ENCODE measurements at regions not wholly inside any gene's neighbourhood (a gene's known extent, or its start where the extent isn't known, plus 50 kb on each side); places are given as distances from the start of the nearest gene placed in this dataset.

DNA sequence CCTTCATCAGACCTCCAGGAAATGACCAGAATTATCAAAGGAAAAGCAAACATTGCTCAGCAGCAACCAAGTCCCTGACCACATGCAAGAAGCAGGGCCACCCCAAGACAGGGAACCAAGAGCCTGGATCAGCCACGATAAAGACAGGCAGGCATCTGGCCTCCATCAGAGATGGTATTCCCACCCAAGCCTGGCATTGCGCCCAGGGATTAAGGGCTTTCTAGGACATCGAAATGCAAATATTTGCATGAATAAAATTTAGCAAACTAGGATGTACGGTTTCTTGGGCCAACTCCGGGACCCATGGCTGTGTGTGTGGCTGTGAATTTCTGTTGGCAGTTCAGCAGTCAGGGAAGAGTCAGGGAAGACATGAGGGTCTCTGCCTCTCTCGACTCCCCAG lies 241.4 kb upstream of the DYNLRB2 start:
- no peak for DNase-seq

DNA sequence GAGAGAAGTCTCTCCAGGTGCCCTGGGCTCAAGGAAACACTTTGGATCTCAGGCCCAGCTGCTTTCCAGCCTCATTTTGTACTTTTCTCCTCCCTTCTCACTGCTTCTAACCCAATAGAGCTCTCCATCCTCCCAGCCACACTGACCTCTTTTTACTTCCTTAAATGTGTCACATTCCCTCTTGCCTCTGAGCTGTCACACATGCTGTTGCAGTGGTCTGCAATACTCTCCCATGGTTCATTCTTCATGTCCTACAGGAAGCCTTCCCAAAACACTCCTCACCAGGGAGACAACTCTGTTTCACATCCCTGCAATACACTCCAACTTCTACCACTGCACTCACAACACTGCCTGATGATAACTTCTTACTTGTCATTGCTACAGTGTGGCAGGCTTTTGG lies 242.1 kb upstream of the DYNLRB2 start:
- DNase-seq = no peak

DNA sequence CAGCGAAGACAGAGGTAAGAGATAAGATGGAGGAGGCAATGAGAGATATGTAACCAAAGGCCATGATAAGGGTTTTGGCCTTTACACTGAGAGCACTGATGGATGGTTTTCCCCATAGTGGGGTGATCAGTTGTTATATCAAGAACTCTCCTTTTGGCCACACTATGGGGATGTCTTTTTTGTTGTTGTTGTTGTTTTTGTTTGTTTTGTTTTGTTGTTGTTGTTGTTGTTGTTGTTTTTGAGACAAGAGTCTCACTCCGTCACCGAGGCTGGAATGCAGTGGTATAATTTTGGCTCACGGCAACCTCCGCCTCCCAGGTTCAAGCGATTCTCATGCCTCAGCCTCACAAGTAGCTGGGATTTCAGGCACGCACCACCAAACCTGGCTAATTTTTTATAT lies 244.8 kb upstream of the DYNLRB2 start:
- no peak for DNase-seq

DNA sequence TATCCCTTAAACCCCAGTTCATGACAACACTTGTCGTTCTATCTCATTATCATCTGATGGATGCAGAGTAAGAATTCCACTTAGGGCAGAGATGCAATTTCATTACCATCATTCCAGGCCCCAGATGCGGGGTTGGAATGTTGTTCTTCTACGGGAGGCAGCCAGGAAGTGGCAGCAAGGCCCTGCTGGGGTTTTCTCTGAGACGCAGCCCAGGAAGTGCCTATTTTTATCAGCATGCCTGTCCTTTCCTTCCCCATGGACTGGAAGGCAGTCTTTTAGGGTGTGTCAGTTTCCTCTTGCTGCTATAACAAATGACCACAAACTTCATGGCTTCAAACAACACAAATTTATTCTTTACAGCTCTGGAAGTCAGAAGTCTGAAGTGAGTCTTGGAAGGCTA lies 246.6 kb upstream of the DYNLRB2 start:
- DNase-seq = no peak

DNA sequence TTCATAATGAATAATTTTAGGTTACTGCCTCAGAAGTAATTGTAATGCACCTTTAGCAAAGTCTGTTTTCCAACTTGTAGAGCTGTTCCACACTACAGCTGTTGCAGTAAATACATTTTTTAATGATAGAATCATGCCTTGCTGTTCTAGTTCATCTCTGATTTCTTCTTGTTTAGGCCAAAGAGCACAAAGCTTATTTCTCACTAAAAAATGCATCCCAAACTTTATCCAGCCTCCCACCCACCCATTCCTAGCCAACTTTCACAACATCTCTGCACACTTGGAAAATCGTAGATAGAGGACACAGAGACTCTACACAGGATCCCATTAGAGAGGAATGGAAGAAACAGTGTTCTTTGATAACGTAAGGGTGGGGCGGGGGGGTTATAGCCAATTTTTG lies 252.2 kb upstream of the DYNLRB2 start:
- no peak for DNase-seq

DNA sequence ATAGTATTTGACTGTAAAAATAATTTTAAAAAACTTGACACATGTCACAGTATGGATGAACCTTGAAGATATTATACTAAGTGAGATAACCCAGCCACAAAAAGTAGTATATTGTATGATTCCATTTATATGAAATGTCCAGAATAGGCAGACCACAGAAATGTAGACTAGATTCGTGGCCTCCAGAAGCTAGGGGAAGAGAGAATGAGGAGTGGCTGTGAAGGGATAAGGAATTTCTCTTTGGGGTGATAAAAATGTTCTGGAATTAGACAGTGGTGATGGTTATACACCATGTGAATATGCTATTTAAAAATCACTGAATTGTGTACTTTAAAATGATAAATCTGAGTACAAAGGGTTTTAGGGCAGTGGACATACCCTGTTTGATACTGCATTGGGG lies 253.1 kb upstream of the DYNLRB2 start:
- no peak for DNase-seq

DNA sequence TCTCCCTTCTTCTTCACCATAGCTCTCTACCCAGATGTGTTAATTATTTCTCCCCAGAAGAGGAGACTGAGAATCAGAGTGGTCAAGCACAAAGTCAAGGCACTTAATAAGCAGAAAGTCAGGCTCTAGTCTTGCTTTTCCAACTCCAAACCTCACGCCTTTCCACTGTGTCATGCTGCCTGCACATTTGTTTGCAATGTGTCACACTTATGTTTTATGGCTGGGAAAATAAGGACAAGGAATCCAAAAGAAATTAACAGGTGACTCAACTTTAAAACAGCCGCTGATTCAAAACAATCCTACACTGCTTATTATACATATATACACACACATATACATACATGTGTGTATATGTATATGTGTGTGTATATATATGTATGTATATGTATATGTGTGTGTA lies 255.7 kb upstream of the DYNLRB2 start:
- no peak for DNase-seq

DNA sequence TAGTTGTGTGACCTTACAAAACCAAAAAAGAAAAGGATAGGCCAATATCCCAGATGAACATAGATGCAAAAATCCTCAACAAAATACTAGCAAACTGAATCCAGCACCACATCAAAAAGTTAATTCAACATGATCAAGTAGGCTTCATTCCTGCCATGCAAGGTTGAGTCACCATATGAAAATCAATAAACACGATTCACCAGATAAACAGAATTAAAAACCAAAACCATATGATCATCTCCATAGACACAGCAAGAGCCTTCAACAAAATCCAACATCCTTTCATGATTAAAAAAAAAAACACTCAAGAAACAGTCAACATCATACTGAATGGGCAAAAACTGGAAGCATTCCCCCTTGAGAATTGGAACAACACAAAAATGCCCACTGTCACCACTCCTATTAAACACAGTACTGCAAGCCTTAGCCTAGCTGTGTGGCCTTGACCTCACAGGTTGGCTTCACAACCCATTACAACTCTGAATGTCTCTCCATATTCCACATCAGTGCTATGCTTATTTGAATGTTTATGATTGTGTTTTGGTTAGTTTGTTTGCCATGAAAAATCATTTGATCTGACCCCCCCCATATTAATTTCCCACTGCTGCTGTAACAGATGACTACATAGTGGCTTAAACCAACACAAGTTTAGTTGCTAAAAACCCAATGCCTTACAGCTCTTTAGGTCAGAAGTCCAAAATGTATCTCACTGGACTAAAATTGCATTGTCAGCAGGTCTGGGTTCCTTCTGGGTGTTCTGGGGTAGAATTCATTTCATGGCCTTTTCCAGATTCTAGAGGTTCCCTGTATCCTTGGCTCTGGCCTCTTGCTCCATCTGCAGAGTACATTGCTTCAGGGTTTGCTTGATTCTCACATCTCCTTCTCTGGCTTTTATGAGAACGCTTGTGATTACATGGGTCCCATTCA lies 257.1 kb upstream of the DYNLRB2 start:
- no peak for DNase-seq

DNA sequence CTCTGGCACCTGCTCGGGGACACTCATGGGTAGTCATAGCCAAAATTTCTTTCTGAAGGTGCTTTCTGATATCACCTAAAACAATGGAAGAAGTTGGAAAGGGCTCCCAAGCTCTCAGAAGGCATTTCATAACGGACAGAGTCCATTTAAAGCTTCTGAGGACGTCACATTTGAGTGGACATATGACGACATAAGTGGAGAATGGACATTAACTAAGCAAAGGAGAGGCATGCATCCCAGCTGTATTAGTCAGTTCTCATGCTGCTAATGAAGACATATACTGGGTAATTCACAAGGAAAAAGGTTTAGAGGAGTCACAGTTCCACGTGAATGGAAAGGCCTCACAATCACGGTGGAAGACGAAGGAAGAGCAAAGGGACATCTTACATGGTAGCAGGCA lies 260.2 kb upstream of the DYNLRB2 start:
- DNase-seq = no peak

DNA sequence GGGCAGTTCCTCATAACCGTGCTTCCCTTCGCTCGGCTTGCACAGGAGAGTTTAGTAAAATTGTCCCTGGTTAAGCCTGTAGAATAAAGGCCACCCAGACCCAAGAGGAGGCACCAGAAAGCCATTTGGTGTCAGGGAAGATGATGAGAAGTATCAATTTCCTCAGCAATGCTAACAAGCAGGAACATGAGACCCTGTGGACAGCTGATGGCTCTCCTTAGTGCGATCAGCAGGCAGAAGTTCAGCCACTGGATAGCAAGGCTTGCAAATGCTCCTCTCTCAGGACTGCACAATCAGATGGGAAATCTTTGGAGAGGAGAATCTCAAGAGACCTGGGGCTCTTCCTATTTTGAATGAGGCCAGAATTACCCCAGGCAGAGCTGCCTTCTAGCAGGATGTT lies 261.1 kb upstream of the DYNLRB2 start:
- DNase-seq = no peak

DNA sequence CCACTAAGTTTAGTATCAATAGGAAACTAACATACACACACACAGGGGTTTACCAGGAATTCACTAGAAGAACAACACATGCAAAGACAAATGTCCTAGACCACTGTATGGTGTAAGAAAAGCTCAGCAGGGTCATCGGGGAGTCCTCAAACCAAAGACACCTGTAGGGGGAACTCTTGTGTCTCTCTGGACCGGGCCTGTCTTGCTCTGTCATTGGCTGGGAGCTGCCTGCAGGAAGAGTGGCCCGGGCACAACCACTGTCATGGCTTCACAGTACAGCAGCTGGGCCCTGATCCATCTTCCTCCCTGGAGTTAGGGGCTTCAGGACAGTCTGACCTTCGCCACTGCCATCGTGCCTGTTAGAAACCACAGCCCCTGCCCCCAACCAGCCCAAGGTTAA lies 263.6 kb upstream of the DYNLRB2 start:
- no peak for DNase-seq

DNA sequence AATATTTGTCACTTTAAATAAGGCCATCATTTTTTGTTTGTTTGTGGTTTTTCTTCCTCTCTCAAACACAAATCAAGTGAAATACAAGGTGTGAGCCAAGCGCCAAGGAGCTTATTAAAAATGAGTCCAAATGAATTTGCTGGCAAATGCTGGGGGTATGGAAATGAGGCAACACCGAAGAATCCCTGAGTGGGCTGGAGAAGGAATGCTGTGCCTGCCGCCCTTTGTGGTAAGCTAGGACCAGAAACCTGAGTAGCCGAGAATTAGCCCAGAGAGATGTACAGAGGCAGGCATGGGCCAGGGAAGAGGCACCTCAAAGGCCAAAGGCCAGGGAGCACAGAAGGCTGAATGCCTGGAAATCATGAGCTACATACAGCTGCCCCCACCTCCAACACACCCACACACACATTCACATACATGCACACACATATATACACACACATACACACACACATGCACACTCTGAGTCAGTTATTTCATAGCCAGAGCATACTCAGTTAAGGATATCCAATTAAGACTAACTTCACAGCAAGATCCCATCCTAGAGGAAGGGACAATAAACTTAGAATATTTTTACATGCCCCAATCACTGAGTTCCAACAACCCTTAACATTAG lies 266.1 kb upstream of the DYNLRB2 start:
- DNase-seq = no peak

DNA sequence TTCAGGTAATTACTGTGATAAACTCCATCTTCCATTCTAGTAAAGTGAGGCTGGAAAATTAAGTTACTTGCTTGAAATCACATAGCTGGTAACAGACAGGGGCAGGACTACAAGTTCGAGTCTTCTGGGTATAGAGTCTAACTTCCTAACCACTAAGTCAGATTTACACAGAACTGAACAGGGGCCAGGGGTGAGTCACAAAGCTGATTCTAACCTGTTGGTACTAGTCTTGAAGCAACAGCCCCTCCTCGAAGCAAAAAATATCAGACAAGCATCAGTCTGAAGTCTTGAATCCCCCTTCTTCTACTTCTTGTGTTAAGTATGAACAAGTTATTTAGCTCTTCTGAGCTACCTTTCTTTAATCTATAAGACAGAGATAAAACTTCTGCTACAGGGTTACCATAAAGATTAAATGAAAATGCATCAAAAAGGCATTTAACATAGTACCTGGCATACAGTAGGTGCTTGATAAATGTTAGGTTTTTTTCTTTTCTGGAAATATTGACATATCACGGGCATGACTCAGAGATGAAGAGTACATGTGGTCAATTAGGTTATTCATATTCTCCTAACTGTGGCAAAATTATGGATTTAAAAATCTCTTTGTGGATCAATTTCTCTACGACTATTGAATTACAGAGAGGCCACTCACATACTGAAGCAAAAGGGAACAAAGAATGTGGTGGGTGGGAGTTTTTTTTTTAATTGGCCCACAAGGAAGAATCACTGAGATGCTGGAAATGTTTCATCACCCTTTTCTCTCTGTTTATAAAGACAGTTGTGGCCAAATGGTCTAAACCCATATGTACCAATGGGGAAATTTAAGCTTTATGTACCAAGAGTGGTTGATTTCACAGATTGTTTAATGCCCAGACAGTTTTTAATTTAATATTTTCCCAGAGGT lies 266.9 kb upstream of the DYNLRB2 start:
- peak; percentile 7 for DNase-seq

DNA sequence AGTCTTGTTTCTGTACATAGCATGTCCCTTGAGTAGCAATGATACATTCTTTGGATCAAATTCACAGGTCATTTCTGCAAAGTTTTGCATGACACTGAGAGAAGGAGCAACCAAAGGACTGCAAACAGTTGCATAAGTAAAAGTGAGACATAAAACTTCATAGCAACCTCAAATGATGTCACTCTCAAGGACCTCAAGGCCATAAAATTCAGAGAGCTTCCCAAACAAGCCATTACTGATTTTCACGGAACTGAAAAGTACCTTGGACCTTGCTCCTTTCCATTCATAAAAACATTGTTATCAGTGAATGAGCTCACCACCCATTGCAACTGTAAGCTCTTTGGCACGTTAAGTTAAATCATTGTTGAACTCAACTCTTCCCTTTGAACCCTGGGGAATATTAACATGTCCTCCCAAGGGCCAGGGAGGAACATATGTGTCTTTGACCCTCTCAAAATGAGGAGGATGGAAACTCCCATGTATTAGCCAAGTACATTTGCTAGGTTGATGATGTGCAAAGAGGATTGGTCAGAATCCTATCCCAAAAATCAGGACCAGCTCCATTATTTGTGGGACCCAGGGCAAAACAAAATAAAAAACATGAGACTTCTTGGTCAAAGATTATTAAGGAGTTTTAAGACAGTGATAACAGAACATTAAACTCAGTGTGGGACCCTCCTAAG lies 275.0 kb upstream of the DYNLRB2 start:
- DNase-seq = no peak

DNA sequence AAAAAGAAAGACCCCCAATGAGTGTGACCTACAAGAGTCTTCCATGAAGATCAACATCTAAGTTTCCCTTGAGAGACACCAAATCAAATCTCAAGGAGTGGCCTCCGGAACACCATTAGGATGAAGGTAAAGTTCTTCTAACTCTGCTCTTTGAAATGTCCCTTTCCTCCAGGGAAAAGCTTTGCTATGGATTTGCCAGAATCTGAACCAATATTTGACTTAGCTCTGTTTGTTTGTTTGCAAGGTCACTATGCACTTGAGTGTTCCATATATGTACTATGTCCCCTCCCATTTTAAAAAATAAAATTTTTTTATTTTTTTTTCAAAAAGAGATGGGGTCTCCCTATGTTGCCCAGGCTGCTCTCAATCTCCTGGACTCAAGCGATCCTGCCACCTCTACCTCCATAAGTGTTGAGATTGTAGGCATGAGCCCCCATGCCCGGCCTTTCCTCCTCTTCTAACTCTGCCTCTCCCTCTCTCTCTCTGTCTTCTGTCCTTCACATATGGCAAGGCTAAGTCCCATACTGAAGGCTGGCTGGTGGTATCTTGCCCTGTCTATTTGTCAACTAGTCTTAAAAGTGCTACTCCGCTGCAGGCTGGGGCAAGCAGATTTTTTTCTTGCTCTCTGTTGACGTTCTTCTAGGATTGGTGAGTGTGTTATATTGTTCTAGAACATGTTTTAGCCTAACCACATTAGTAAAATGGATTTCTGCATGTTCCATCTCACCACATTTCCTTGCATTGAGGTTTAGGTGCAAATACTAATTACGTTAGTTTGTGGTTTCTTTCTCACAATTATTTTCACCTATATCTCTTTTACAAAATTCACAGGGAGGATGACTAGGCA lies 276.7 kb upstream of the DYNLRB2 start:
- DNase-seq = no peak

DNA sequence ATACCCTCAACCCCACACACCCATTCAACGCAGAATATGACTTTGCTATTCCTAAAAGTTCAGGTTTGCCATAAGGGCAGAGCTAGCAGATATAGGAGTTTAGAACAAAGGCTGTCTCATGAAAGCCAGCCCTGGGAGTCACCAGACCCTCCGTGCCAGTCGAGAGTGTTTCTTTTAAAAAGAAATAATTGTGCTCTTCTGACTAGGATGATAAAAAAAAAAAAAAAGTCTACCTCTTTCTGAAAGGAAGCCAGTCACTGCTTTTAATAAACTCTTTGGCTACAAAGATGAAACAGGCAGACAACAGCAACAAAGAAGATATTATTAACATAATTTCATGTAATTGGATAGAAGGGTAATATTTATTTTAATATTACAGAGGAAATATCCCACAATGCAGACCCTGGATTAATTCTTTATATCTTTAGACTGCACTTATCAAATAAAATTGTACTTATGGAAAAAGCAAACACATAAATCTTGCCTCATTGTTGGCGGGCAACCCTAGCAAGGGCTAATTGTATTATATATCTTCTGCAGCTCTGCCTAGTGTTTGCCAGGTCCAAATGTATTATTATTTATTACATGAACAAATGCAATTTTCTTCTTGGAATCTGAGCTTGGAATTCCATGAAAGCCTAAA lies 277.5 kb upstream of the DYNLRB2 start:
- no peak for DNase-seq

DNA sequence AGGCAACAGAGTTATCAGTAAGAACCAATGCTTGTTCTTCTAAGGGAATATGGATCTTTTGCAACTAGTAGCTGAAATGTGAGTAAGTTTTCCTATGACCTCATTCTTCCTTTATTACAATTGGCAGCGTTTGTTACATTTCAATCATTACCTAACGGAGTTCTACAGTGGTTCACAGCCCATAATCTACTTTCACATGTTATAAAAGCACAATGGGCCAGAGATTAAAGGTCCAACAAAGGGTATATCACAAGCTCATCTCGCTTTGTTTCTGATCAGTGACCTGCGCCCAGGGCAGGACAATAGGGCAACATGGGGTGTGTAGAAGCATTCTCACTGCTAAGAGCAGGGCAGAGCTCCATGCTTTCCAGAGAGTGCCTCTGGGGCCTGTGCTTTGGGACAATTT lies 279.9 kb upstream of the DYNLRB2 start:
- no peak for DNase-seq

DNA sequence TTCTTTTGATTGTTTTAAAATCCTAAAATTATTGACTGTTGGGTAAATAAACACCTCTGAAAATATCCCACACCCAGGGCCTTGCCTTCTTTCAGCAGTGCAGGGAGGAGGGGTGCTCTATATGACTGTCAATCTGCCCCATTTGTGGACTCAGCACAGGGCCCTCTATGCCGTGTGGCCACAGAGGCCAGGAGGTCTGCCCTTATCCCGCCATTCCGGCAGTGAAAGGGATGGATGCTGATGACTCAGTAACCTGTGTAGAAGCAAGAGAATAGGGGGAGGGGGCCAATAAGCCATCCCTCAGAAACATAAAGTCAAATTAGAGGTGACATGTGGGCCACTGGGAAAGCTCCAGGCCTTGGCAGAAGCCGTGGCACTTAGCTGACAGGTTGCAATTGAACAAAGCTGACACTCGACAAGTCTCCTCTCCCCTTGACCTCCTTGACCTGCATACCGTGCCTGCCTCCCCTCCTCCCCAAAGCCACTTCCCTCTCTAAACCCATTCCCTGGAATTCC lies 281.4 kb upstream of the DYNLRB2 start:
- no peak for DNase-seq

DNA sequence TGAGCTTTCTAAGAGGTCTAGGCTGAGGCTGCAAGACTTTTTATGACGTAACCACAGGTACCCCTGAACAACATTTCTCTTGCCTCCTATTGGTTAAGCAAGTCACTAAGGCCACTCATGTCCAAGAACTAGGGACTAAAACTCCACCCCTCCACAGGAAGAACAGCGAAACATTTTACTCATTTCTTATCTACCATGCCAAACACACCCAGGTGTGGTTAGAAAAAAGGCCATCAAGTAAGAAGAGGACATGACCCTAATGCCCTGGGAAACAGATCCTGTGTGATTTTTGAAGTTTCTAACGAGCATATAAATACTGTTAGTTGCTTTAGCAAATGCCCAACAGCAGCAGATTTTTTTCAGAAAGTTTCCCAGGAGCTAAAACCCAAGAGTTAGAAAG lies 282.4 kb upstream of the DYNLRB2 start:
- no peak for DNase-seq

DNA sequence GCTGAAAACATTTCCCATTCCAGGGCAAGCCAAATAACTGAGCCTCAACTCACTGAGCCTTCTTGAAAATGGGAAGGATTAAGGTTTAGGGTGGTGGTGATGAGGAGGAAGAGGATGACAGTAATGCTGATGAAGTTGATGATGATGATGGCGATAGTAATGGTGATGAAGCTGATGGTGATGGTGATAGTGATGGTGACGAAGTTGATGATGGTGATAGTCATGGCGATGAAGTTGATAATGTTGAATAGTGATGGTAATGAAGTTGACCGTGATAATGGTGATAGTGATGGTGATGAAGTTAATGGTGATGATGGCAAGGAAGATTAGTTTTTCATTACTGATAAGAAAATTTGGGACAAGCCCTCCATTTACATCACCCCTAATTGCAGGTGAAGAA lies 285.8 kb upstream of the DYNLRB2 start:
- DNase-seq = no peak

DNA sequence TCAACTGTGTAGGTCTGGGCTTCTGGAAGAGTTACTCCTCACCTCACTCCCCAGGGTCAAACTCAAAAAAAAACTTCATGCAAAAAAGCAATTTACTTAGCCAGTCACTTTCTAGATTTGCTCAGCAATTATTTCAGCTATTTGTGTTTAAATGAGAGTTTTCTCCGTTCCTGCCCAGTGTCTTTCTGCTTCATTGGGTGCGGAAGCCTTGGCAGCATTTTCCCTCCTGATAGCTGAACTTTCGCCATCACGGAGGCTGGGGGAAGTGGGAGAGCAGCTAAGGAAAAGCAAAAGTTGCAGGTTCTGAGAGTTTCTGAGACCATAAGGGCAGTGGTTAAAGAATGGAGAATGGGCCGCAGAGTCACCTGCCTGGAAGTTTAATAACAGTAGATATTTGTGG lies 287.1 kb upstream of the DYNLRB2 start:
- no peak for DNase-seq
